Activated naive CD4-positive, alpha-beta T cell treated with Interleukin-2 at 50 U/mL for 16 hours (primary cell): ENCODE measurements at regions not wholly inside any gene's neighbourhood (a gene's known extent, or its start where the extent isn't known, plus 50 kb on each side); places are given as distances from the start of the nearest gene placed in this dataset.

Experiments
- DNase-seq: peaks from one replicate; pipeline ENCODE4 v3.0.0-alpha.2; 2020

DNA sequence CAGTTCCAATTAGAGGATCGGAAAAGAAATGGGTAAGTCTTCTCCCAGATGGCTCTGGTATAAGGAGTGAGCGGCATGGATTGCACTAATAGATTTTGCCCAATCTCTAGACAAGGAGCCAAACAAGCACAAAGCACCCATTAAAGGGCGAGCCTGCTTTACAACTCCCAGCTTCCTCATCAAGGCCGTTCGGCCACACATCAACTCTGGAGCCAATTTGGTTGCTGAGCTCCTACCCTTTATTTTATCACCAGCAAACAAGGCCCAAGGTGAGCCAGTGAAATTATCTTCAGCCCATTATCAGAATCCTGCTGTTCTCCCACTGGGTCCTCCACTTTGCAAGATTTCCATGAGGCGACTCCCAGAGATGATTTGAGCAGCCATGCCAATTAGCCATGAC, 292.2 kb upstream of the NPVF start:
- no peak for DNase-seq

DNA sequence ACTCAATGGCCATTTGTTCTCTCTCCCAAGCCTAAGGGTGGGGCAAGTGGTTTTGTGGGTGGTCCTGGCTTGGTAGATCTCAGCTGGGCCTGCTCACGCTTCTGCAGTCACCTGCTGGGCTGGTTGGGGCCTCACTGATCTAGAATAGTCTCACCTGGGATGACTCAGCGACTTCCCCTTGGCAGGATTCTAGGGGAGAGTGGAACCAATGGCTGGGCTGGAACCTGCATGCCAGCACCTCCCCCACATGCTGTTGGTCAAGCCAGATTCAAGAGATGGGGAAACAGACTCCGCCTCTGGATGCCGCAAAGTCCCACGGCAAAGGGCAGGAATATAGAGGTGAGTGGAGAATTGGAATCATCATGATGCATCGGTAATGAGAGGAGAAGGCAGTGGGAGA, 292.9 kb upstream of the NPVF start:
- DNase-seq = no peak

DNA sequence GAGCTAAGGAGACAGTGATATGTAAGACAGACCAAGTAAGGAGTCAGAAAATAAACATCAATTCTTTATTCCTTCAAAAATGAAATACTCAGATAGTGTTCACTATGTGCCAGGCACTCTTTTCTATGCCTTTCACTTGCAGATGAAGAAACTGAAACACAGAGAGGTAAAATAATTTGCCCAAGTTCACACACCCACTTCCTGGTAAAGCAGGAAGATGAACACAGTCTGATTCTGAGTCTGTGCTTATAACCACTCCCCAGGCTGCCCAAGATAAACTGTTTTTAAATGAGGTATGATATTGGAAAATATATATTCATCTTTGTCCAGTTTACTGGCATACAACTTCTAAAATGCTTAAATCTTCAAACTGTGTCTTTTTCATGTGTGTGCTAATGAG, 294.4 kb upstream of the NPVF start:
- no peak for DNase-seq

DNA sequence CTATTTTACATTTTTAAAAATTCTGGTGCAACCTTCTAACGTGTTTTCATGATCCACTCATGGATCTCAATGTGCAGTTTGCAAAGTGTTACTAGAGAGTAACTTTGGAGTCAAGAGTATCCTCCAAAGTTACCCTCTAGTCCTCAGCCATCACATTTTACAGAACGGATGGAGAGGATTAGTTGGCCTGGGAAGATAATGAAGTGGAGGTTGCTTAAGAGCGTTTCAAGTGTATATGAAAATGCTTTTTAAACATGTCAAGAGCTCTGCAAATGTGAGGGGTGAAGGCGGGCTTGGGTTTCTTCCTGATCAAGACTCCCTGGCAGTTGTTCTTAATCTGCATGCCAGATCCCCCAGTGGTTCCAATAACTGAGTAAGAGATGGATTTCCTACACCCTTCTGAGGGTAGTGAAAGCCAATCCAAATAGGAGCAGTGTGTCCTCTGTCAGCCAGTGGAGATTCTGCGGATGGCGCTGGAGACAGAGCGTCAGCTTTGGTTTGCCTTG, 299.4 kb upstream of the NPVF start:
- no peak for DNase-seq

DNA sequence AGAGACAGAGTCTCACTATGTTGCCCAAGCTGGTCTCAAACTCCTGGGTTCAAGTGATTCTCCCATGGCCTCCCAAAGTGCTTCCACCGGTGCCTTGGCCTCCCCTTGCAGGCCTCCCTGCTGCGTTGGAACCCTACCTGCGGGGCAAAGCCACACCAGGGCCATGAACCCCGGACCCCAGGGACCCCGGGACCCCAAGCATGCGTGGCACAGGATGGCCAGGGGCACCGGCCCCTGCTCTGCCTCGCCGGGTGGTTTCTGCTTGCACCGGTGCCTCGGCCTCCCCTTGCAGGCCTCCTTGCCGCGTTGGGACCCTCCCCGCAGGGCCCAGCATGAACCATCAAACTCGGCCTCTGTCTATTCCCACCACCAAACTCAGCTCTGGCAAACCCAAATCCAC, 301.0 kb upstream of the NPVF start:
- no peak for DNase-seq

DNA sequence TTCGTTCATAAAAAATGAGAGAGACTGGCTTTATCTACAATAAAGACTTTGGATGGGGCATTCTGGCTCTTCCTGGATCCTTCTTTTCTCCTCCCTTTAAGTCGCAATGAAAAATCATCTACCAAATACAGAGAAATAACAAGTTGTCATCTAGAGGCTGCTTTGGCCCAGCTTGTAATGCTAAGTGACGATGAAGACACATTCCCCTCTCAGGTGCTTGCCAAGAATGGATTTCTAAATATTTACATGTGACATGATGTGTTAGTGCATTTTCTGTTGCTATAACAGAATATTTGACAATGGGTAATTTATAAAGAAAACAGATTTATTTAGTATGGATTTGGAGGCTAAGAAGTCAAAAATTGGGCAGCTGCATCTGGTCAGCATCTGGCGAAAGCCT, 308.6 kb upstream of the NPVF start:
- DNase-seq = no peak

DNA sequence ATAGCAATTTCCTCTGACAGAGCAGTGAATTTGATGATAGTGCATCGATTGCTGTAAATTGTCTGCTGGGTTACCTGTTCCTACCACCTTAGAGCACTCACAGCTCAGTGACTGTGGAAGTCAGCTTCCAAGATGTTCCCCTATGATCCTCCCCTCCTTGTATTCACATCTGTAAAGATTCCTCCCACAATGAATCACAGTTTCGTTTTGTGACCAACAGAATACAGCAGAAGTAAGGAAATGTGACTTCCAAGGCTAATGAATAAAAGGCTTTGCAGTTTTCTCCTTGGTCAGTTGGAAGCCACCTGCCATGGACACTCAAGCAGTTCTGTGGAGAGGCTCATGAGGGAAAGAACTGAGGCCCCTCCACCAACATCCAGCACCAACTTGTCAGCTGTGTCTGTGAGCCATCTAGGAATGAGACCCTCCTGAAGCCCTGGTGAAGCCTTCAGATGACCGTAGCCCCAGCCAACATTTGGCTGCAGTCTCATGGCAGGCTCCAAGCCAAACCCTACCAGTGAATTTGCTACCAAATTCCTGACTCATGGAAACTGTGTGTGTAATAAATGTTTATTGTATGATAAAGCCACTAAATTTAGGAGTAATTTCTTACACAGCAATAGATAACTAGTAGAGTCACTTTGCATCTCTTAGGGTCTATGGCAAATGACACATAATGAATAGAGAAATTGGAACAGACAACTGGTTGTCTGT, 309.5 kb upstream of the NPVF start:
- no peak for DNase-seq

DNA sequence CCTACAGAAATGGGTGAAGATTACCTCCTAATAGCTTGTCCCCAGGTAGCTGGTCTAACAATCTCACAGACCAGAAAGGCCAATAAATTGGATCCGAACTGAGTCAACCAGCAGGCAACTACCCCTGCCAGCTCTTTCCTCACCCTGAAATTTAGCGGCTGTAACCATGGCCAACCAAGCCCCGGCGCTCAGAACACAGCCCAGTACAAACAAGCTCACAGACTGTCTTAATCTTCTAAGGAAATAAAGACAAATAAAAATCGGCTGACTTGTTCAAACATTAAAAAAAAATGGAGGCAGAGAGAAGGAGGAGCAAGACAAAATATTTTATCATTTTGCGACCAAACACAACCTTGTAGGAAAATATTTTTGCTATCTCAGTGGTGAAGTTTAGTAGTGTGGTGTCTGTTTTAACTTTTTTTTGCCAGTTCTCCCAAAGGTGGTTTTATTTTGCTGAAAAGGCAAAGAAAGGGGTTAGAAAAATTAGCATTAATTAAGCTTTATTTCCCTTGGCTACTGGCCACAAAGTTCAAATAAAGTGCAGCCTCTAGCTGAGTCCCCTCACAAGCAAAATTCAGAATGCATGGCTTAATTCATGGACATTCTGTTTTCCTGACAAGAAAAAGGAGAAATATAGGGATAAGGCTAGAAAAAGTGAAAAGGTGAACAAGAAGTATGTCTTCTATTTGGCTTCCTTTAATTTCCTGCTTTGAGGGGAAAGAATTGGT, 313.0 kb upstream of the NPVF start:
- no peak for DNase-seq

DNA sequence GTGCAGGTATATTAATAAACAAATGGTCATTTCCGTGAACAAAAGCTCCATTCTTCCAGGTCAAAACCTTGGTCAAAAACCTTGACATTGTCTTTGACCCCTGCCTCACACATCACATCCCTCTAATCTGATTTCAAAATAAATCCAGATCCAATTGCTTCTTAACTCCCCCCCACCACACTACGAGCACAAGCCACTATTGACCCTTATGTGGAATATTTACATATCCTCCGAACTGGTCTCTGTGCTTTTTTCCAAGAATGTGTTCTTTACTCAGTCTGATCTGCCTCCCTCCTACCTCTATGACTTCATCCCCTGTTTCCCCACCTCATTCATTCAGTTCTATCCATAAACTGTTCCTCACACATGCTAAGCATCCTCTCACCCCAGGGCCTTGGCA, 313.6 kb upstream of the NPVF start:
- DNase-seq = no peak

DNA sequence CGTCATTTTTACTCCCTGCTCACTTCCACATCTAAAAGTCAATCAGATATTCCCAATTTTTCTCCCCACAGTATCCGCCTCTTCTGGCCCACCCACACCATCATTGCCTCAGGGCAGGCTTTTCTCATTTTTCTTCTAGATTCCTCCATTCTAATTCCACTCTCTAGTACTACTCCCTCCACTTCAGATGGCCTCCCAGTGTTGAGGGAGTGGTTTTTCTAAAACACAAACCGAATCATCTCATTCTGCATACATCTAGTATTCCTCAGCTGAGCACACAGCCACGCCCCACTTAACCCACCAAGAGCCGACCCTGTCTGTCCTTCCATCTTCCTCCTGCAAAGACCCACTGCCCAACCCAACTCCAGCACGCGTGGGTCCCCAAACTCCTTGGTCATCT, 314.9 kb upstream of the NPVF start:
- DNase-seq = no peak

DNA sequence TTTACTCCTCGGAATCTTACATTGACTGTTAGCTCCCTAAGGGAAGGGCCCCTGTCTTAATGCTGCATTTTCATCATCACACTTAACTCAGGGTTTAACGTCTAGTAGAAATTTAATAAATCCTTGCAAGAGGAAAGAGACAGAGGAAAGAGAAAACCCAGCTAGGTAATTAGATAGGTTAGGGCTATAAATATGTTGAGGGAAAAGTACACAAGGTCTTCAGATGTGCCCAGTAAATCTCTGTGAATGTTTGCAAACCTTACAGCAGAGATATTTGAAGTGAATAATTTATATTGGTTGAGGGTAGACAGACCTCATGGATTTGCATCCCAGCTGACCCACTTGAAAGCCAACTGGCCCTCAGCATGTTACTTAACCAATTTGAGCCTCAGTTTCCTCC, 315.5 kb upstream of the NPVF start:
- DNase-seq = no peak

DNA sequence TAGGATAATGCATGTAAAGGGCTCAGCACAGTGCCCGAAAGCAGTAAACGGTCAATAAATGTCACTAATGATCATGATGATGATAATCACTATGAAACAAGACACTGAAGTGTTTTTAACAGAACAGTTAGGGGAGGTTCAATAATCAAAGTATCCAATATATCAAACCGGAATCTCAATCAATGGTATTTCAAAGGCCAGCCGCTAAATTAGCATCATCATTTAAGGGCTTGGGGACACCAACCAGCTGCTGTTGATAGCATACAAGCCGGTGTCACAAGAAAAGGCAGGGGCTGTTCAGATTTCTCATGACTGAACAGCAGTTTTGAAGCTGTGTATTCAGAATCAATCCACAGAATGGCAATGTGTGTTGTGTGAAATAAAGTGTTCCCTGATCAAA, 316.0 kb upstream of the NPVF start:
- DNase-seq = no peak

DNA sequence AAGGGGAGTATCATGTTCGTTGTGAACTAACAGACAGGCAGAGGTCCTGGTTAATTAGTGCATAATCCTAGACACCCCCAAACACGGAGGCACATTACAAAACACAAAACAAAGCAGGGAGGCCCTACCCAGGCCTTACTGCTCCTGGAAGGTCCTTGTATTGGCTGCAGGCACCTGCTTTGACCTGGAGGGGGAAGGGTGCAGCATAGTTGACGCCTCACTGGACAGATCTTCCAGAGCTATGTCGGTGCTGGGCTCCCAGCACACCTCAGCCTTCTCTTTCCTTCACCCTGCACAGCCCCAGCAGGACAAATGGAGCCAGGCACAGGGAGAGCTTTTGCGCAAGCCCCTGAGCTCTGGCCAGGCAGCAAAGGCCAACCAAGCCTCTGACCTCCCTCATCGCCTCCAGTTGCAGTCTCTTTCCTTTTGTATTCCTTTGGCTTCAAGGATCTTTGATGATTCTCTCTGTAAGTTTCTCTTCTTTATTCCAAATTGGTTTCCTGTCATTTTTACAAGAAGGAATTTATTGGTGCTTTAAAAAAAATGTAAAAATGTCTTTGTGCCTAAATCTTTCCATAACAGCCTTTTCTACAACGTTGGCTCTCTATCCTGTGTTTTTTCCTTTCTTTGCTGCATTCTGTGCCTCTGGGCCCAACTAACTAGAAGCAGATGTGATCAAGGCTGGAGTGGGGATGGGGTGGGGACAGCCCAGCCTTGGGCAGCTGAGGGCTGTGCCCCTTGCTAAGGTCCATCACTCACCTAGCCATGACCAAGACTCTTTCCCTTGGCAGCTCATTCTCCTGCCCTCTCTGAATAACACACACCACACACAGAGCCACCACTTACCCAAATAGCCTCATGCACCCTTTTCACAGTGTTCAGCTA, 317.1 kb upstream of the NPVF start:
- DNase-seq = no peak

DNA sequence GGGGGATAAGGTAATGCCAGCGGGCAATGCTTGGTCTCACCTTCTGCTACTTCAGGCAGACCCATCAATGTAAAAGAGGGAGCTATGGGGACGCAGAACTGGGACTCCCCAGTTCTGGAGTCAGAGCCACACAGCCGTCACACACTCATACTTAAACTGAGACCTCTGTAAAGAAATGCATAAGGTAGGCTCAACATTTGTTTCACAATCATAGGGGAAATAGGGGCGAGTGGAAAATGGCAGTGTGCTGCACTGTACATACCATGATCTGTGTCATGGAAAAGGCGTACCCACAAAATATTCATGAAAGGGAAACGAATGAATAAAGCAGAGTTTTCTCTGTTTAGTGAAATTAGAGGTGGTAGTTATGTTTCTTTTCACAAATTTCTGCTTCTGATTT, 318.0 kb upstream of the NPVF start:
- DNase-seq = no peak

DNA sequence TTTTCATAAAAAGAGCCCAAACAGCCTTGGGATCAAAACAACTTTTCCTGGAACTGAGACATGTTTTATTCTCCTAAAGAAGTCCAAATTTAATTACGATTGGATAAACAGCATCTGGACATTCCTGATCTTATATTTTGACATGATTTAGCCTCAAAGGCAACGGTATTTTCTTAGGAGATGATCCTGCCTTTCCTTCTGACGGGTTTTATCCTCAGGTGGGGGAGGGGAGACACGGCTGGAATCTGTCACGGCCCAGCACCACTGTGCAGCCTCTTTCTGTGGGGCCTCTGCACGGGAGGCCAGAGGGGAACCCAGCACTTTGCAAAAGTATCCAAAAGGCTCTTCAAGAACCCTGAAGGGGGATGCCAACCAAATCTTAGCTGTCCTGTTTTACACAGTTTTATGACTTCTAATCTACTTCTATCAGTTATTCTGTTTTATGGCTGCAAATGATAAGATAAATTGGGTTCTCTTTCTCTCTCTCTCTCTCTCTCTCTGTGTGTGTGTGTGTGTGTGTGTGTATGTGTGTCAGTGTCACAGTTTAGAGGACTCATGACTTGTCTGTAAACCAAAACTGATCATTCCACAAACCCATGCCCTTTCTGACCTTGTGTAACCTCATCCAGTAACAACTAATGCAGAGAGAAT, 321.1 kb upstream of the NPVF start:
- DNase-seq = no peak

DNA sequence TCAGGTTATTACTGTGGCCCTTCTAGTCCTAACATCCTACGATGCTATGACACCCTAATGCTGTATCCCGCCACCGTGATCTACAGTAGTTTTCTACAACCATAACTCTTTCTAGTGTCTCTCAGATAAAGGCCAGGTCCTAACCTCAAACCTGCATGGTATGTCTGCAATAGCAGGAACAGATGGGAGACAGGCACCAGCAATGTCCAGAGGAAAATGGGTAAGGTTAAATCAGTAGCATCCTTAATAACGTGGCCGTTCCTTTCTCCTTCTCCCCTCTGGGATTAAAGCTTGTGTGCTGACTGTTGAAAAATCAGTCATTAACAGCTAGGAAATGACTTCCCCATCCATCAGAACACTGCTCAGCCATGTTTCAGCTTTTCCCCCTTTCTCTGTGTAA, 321.9 kb upstream of the NPVF start:
- no peak for DNase-seq

DNA sequence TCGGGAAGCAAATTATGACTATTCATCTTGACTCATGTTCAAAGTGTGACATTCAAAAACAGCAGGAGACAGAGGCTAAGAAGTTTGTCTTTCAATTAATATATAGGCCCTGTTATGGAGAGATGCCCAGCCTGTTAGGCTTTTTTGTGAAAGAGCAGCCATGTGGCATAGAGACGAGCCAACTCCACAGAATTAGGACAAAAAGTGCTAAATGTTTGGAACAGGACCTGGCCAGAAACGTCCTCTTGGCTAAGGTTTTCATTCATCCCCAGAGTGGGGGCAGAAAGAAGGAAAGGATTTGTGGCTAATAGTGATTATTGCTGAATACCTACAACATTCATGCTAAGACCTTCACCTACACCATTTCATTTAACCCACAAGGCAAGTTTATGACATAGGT, 324.7 kb upstream of the NPVF start:
- DNase-seq = no peak

DNA sequence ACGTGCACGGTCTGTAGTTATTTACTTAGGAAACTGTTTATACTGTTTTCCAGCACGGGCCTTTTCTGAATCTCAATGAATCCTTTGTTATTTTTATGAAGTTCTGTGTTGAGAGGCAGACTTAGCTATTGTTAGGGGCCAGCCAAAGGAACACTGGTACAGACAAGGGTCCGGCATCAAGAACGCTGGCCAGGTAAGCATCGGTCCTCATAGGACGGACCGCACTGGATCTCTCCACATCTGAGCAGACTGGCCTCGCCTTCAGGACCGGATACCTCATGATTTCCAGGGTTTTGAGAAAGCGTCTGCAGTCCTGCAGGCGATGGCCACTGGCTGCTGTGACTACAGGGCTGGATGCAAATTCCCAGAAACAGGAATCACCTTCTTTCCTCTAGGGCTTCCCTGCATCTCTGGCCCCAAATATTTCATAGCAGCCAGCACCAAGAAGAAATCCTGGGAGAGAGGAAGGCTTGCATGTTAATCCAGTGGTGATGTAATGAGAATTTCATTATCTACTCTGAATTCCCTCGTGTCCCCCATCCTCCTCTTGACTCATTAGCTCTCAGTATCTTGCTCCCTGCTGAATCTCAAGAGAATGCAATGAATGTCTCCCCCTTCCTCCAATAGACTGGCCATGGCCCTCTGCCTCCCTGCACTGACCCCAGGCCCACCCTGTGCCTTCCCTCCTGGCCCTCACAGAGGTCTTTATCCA, 325.4 kb upstream of the NPVF start:
- no peak for DNase-seq

DNA sequence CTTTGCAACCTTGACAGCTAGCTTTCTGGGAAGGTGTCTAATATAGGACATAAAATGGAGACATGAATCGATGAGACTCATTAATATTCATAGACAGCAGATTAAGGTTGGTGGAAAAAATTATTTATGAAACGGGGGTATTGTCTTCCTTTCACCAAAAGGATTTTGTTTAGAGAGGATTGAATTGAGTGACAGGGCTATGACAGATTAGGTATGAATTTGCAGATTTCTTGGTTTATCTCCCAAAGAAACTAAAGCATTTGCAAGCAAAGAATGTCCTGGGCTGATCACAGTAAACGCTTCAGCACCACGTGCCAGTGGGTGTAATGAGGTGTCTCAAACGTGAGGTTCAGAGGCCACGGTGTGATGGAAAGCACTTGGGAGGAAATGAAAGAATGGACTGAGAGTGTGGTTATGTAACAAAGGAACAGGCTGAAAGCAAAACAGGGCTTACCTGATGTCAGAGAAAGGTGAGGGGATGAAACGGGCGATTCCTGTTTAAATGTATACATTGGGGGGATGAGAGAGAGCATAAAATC, 329.2 kb upstream of the NPVF start:
- no peak for DNase-seq

DNA sequence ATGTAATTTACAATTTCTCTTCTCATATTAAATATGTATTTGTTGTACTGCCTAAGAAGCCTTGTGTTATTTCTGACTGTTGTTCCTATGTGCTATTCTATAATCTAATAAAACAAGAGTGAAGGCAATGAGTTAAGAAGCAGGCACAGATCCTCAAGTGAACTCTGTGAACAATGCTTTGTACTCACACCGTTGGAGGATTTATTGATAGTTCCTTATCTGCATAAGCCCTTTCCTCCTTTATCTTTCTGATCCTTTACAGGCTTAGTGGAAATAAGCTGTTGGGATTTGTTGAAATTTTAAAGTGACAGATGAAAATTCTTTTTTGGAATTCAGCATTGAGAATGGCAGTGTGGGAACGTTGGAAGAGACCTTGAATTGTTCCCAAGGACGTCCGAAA, 329.6 kb upstream of the NPVF start:
- DNase-seq = no peak

DNA sequence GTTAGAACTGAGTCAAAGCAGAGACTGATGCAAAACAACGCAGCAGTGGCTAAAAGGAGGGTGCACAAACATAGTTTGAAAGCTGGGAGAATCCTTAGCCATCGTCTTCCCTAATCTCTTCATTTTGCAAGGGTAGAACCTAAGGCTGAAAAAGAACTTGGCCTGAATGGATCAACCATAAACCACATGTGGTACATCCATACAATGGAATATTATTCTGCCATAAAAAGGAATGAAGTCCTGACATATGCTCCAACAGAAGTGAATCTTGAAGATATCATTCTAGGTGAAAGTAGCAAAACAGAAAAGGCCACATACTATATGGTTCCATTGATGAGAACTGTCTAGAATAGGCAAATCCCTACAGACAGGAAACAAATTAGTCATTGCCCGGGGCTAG, 330.3 kb upstream of the NPVF start:
- DNase-seq = no peak
